BLaER1 (cell line): ENCODE measurements at regions not wholly inside any gene's neighbourhood (a gene's known extent, or its start where the extent isn't known, plus 50 kb on each side); places are given as distances from the start of the nearest gene placed in this dataset.
"Not testable (repeated sequence)": the region's sequence is repeated elsewhere in the genome, so short reads cannot be mapped to it uniquely, and the experiment has no call there.

Experiments used
- H3K27ac ChIP-seq: shearing (Covaris generic); formaldehyde crosslinking; 2 replicates; pipeline ENCODE4 v1.8.1; 2022
- H3K27me3 ChIP-seq: shearing (Covaris generic); formaldehyde crosslinking; 2 replicates; pipeline ENCODE4 v1.8.1; 2022
- H3K36me3 ChIP-seq: shearing (Covaris generic); formaldehyde crosslinking; 2 replicates; pipeline ENCODE4 v1.8.1; 2022
- H3K4me1 ChIP-seq: shearing (Covaris generic); formaldehyde crosslinking; 2 replicates; pipeline ENCODE4 v1.8.1; 2022
- H3K4me2 ChIP-seq: shearing (Covaris generic); formaldehyde crosslinking; 2 replicates; pipeline ENCODE4 v1.8.1; 2022
- H3K4me3 ChIP-seq: shearing (Covaris generic); formaldehyde crosslinking; 2 replicates; pipeline ENCODE4 v1.8.1; 2022
- H3K9ac ChIP-seq: shearing (Covaris generic); formaldehyde crosslinking; 2 replicates; pipeline ENCODE4 v1.8.1; 2022
- H3K9me3 ChIP-seq: shearing (Covaris generic); formaldehyde crosslinking; 2 replicates; pipeline ENCODE4 v1.8.1; 2022
- H4K20me1 ChIP-seq: shearing (Covaris generic); formaldehyde crosslinking; 2 replicates; pipeline ENCODE4 v1.8.1; 2022
- Cebpa-rat ChIP-seq: shearing (Covaris generic); IDR thresholded peaks from 2 replicates; pipeline ENCODE4 v1.8.1; 2022

DNA sequence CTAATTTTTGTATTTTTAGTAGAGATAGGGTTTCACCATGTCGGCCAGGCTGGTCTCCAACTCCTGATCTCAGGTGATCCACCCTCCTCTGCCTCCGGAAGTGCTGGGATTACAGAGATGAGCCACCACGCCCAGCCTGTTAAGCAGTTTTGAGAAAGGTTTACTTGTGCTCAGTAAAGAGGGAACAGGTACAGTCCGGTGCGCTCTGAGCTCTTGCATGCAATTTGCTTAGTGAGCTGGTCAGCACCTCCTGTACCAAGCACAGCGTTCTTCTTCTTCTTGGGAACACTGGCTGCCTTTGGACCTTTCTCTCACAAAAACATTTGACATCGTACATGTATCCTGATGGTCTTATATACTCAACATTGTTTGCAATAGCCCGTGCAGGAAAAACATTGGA lies 118.3 kb downstream of the AKR1D1 start:
- Histone ChIP-seq H4K20me1 (no peaks in the 10 kb centered on the region), H3K27me3 (no peaks in the 10 kb centered on the region), H3K27ac (no peak overlapping the region), H3K9me3 (no peaks in the 10 kb centered on the region), H3K4me2 (no peak overlapping the region), H3K4me1 (no peaks in the 10 kb centered on the region), H3K4me3 (no peak overlapping the region), H3K9ac (no peak overlapping the region), H3K36me3 (no peaks in the 10 kb centered on the region)
- TF ChIP-seq Cebpa-rat, result no peak

GRCh38 chr7:138195151-138195571 lies 118.9 kb downstream of the AKR1D1 start:
- H3K4me2 ChIP-seq, result no peak overlapping the region
- H3K4me3 ChIP-seq, result no peak overlapping the region
- no peaks in the 10 kb centered on the region for H3K27me3 ChIP-seq
- H3K27ac ChIP-seq, result no peak overlapping the region
- H4K20me1 ChIP-seq, result no peaks in the 10 kb centered on the region
- no peaks in the 10 kb centered on the region for H3K36me3 ChIP-seq
- H3K9me3 ChIP-seq, result no peaks in the 10 kb centered on the region
- H3K4me1 ChIP-seq, result no peaks in the 10 kb centered on the region
- TF ChIP-seq Cebpa-rat, result no peak
- H3K9ac ChIP-seq, result no peak overlapping the region

DNA sequence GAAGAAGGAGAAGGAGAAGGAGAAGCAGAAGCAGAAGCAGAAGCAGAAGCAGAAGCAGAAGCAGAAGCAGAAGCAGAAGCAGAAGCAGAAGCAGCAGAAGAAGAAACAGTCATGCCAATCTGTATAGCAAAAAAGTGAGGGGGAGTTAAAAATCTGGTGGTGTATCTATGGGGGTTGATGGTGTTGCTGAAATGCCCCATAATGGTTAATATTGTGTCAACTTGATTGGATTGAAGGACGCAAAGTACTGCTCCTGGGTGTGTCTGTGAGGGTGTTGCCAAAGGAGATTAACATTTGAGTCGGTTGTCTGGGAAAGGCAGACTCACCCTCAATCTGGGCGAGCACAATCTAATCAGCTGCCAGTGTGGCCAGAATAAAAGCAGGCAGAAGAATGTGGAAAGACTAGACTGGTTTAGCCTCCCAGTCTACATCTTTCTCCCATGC lies 120.3 kb downstream of the AKR1D1 start:
- not testable (repeated sequence) for H3K9me3 ChIP-seq, H3K36me3 ChIP-seq, H3K4me1 ChIP-seq, H3K27ac ChIP-seq, H3K4me3 ChIP-seq, H3K27me3 ChIP-seq, H3K4me2 ChIP-seq, H4K20me1 ChIP-seq, H3K9ac ChIP-seq

GRCh38 chr7:138196971-138197896 lies 121.0 kb downstream of the AKR1D1 start:
- Histone ChIP-seq H3K27ac (no peak overlapping the region), H3K4me1 (no peaks in the 10 kb centered on the region), H3K27me3 (no peaks in the 10 kb centered on the region), H3K4me2 (no peak overlapping the region), H3K4me3 (no peak overlapping the region), H3K9ac (no peak overlapping the region), H3K36me3 (no peaks in the 10 kb centered on the region), H3K9me3 (no peaks in the 10 kb centered on the region), H4K20me1 (no peaks in the 10 kb centered on the region)
- no peak for TF ChIP-seq Cebpa-rat

GRCh38 chr7:138204285-138204981 lies 128.2 kb downstream of the AKR1D1 start:
- peaks cover 6% of the 10 kb centered on the region for H3K9me3 ChIP-seq
- H3K4me2 ChIP-seq, result no peak overlapping the region
- no peak for TF ChIP-seq Cebpa-rat
- no peak overlapping the region for H3K9ac ChIP-seq
- H3K4me1 ChIP-seq, result no peaks in the 10 kb centered on the region
- H3K27me3 ChIP-seq, result no peaks in the 10 kb centered on the region
- H3K27ac ChIP-seq, result no peak overlapping the region
- no peaks in the 10 kb centered on the region for H4K20me1 ChIP-seq
- no peak overlapping the region for H3K4me3 ChIP-seq
- H3K36me3 ChIP-seq, result no peaks in the 10 kb centered on the region

- no peak overlapping the region for H3K4me2 ChIP-seq
Observed at GRCh38 chr7:138204982-138205298, 128.7 kb downstream of the AKR1D1 start.

DNA sequence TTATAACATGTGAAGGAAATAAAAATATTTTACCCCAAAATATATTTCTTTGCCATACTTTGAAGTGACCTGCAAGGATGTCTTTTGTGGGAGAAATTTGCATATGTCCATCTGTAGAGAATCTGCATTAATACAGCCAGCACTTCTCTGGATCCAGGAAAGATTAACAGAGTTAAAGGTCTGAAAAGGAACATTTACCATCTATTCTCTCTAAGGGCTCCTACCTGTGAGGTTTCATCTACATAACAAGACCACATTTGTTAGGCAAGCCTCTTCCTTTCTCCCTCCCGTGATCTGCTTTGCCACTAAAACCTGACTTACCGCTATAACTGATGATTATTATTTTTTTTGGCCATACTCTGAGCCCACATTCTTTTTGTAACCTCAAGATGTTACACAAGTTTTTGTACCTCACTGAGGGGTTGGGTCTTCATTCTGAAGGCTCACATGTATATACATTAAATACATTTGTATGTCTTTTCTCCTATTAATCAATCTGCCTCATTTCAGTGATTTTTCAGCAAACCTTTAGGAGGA lies 129.4 kb downstream of the AKR1D1 start:
- Histone ChIP-seq H3K9me3 (peaks cover 8% of the 10 kb centered on the region), H3K4me3 (no peak overlapping the region), H3K27ac (no peak overlapping the region), H3K4me1 (no peaks in the 10 kb centered on the region), H3K27me3 (no peaks in the 10 kb centered on the region), H3K9ac (no peak overlapping the region), H4K20me1 (no peaks in the 10 kb centered on the region), H3K4me2 (no peak overlapping the region), H3K36me3 (no peaks in the 10 kb centered on the region)
- TF ChIP-seq Cebpa-rat, result no peak

More at GRCh38 chr7:138204982-138205298, 128.7 kb downstream of the AKR1D1 start:
- Histone ChIP-seq H3K36me3 (no peaks in the 10 kb centered on the region), H3K4me3 (no peak overlapping the region), H3K27me3 (no peaks in the 10 kb centered on the region), H3K9me3 (peaks cover 8% of the 10 kb centered on the region), H3K4me1 (no peaks in the 10 kb centered on the region), H3K27ac (no peak overlapping the region), H4K20me1 (no peaks in the 10 kb centered on the region), H3K9ac (no peak overlapping the region)
- TF ChIP-seq Cebpa-rat, result no peak

- H3K9me3 ChIP-seq, result peaks cover 8% of the 10 kb centered on the region
- no peak overlapping the region for H3K4me2 ChIP-seq
- no peak overlapping the region for H3K9ac ChIP-seq
- H3K27me3 ChIP-seq, result no peaks in the 10 kb centered on the region
- H3K36me3 ChIP-seq, result no peaks in the 10 kb centered on the region
- H4K20me1 ChIP-seq, result no peaks in the 10 kb centered on the region
- H3K27ac ChIP-seq, result no peak overlapping the region
- no peaks in the 10 kb centered on the region for H3K4me1 ChIP-seq
- no peak for TF ChIP-seq Cebpa-rat
- no peak overlapping the region for H3K4me3 ChIP-seq
Observed at GRCh38 chr7:138207555-138207971, 131.3 kb downstream of the AKR1D1 start.

DNA sequence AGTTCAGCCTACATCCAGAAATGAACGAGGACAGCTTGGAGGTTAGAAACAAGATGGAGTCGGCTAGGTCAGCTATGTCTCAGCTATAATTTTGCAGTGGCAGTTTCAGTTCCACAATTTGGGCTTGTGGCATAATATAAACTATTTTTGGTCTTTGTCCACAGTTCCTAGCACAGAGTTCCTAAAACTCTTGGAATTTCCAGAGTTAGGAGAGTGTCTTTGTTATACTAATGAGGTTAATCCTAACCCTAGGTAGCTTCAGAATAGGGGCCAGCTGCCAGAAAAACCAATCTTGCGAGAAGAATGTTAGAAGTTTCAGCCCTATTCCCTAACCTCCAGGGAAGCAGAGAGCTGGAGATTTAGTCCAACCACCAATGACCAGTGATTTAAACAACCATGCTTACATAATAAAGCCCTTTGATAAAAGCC lies 131.9 kb downstream of the AKR1D1 start:
- Histone ChIP-seq H3K4me3 (no peak overlapping the region), H4K20me1 (no peaks in the 10 kb centered on the region), H3K9me3 (peaks cover 8% of the 10 kb centered on the region), H3K4me1 (no peaks in the 10 kb centered on the region), H3K4me2 (no peak overlapping the region), H3K36me3 (no peaks in the 10 kb centered on the region), H3K27ac (no peak overlapping the region), H3K27me3 (no peaks in the 10 kb centered on the region), H3K9ac (no peak overlapping the region)
- TF ChIP-seq Cebpa-rat, result no peak

DNA sequence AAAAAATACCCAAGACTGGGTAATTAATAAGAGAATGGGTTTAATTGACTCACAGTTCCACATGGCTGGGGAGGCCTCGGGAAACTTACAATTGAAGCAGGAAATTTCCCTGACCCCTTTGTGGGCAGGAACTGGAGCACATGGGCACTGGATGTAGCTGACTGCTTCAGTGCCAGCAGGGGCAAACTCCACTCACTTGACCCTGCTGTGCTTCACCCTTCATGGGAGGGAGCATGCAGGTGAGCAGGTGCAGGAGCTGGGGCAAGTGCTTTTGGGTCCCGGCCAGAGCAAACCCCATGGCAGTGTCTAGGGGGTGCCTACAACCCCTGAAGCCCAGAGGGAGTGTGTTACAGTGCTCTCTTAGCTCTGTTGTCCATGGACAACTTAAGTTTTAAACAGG lies 132.6 kb downstream of the AKR1D1 start:
- no peak overlapping the region for H3K9ac ChIP-seq
- no peak overlapping the region for H3K4me2 ChIP-seq
- TF ChIP-seq Cebpa-rat, result no peak
- no peaks in the 10 kb centered on the region for H3K27me3 ChIP-seq
- no peaks in the 10 kb centered on the region for H3K4me1 ChIP-seq
- no peak overlapping the region for H3K27ac ChIP-seq
- no peaks in the 10 kb centered on the region for H4K20me1 ChIP-seq
- no peak overlapping the region for H3K4me3 ChIP-seq
- H3K9me3 ChIP-seq, result peaks cover 8% of the 10 kb centered on the region
- no peaks in the 10 kb centered on the region for H3K36me3 ChIP-seq
